CD4-positive, CD25-positive, alpha-beta regulatory T cell (primary cell): ENCODE measurements at regions not wholly inside any gene's neighbourhood (a gene's known extent, or its start where the extent isn't known, plus 50 kb on each side); places are given as distances from the start of the nearest gene placed in this dataset.

Experiments used
- ATAC-seq, 2 donors: fragments of 150-1000 bp; cut with Tn5 transposase; one replicate each; pipeline ENCODE4 v1.10.0; 2021; ENCODE audit warnings: low read depth in 2 of 2, moderate number of reproducible peaks in 2 of 2, moderate library complexity in 1 of 2
- DNase-seq, 3 donors: peaks; one replicate each; pipeline versions ENCODE4 v3.0.0 to v3.0.0-alpha.2; 2012 to 2022; ENCODE audit warnings: mixed read lengths in 1 of 3
- H3K27ac ChIP-seq: one replicate; pipeline ENCODE4 v1.7.0; 2013; ENCODE audit warnings: mild to moderate bottlenecking, low read length; ENCODE audit not compliant: insufficient read depth, poor library complexity, severe bottlenecking
- H3K27me3 ChIP-seq: one replicate; pipeline ENCODE4 v1.7.0; 2013; ENCODE audit warnings: low read length; ENCODE audit not compliant: control insufficient read depth, insufficient read depth
- H3K36me3 ChIP-seq: one replicate; pipeline ENCODE4 v1.7.0; 2013; ENCODE audit warnings: mild to moderate bottlenecking, low read length, moderate library complexity; ENCODE audit not compliant: control insufficient read depth, insufficient read depth
- H3K4me1 ChIP-seq: 2 replicates; pipeline ENCODE4 v1.7.0; 2013; ENCODE audit warnings: mild to moderate bottlenecking, low read length; ENCODE audit not compliant: insufficient read depth, control insufficient read depth, poor library complexity, severe bottlenecking
- H3K4me3 ChIP-seq: one replicate; pipeline ENCODE4 v1.7.0; 2013; ENCODE audit warnings: low read depth, mild to moderate bottlenecking, low read length, moderate library complexity
- H3K9me3 ChIP-seq, 2 experiments: 1 replicate in 1 of 2; 2 replicates in 1 of 2; pipeline ENCODE4 v1.7.0; 2013; ENCODE audit warnings: low read length in 2 of 2, mild to moderate bottlenecking in 1 of 2, moderate library complexity in 1 of 2; ENCODE audit not compliant: control insufficient read depth in 2 of 2
- H3K27ac Mint-ChIP-seq, 3 donors: one replicate each; pipeline ENCODE4 v1.8.0; 2020 to 2022; ENCODE audit warnings: mild to moderate bottlenecking in 3 of 3, mixed read lengths in 3 of 3, moderate library complexity in 2 of 3
- H3K27me3 Mint-ChIP-seq: one replicate; pipeline ENCODE4 v1.8.0; 2022; ENCODE audit warnings: mild to moderate bottlenecking, mixed read lengths
- H3K36me3 Mint-ChIP-seq: one replicate; pipeline ENCODE4 v1.8.0; 2020; ENCODE audit warnings: mixed read lengths
- H3K4me1 Mint-ChIP-seq, 4 donors: one replicate each; pipeline ENCODE4 v1.8.0; 2020 to 2022; ENCODE audit warnings: mixed read lengths in 4 of 4, mild to moderate bottlenecking in 1 of 4
- H3K4me3 Mint-ChIP-seq, 4 donors: one replicate each; pipeline ENCODE4 v1.8.0; 2020 to 2022; ENCODE audit warnings: mild to moderate bottlenecking in 4 of 4, mixed read lengths in 4 of 4, moderate library complexity in 3 of 4
- H3K9me3 Mint-ChIP-seq, 7 donors: one replicate each; pipeline ENCODE4 v1.8.0; 2020 to 2022; ENCODE audit warnings: mixed read lengths in 7 of 7, mild to moderate bottlenecking in 3 of 7, moderate library complexity in 2 of 7

- no peaks in the 10 kb centered on the region for H3K36me3 Mint-ChIP-seq
- Histone ChIP-seq H3K27ac (no peak overlapping the region), H3K4me1 (no peaks in the 10 kb centered on the region), H3K36me3 (no peaks in the 10 kb centered on the region), H3K9me3 (no peaks in the 10 kb centered on the region), H3K4me3 (no peak overlapping the region), H3K27me3 (no peaks in the 10 kb centered on the region)
- peaks cover 0 to 22% (median 3%) of the 10 kb centered on the region in 7 donors for H3K9me3 Mint-ChIP-seq
- H3K4me3 Mint-ChIP-seq: no peak overlapping the region
- no peak overlapping the region for H3K27ac Mint-ChIP-seq
- no peak for ATAC-seq
- no peaks in the 10 kb centered on the region for H3K27me3 Mint-ChIP-seq
- no peak for DNase-seq
- no peaks in the 10 kb centered on the region for H3K4me1 Mint-ChIP-seq
Observed at GRCh38 chr20:7703551-7703961, 236.7 kb downstream of the HAO1 start.

DNA sequence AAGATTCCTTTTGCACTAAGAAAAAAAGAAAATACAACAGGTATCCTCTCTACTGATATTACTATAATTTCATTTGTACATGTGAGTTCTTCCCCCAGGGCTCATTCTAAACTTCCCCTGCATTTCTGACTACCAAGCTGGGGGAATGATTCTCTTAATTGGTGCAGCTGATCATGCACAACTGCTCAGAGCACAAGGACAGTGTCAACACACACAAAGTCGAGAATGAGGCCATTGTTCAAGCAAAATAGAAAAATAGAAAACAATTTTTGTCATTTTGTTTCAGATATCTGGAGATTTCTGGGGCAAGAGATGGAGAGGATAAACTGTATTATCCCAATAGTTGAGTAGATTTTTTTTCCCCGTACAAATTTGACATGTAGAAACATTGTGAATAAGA lies 236.3 kb downstream of the HAO1 start:
- Mint-ChIP-seq H3K4me3 (no peak overlapping the region), H3K4me1 (no peaks in the 10 kb centered on the region), H3K27ac (no peak overlapping the region), H3K27me3 (no peaks in the 10 kb centered on the region), H3K9me3 (peaks cover 0 to 22% (median 3%) of the 10 kb centered on the region in 7 donors), H3K36me3 (no peaks in the 10 kb centered on the region)
- Histone ChIP-seq H3K4me1 (no peaks in the 10 kb centered on the region), H3K4me3 (no peak overlapping the region), H3K27ac (no peak overlapping the region), H3K36me3 (no peaks in the 10 kb centered on the region), H3K27me3 (no peaks in the 10 kb centered on the region), H3K9me3 (no peaks in the 10 kb centered on the region)
- no peak for ATAC-seq
- no peak for DNase-seq

DNA sequence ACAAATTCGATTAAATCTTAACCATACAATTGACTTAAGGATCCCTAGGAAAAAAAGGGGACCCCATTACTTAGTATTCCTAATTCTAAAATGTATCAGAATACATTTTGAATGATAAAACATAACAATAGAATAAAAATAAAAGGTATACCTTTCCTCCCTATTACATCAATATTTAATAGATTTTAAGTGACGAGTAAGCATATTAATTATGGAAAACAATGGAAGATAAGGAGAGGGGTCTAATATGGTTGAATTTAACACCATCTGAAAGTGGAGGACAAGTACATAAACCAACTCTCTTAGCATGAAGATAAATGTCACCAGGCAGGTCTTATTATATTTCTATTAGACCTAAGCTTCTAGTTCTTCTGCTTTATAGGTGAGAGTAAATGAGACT lies 232.1 kb downstream of the HAO1 start:
- Mint-ChIP-seq H3K27ac (no peak overlapping the region), H3K36me3 (no peaks in the 10 kb centered on the region), H3K4me1 (no peaks in the 10 kb centered on the region), H3K27me3 (no peaks in the 10 kb centered on the region), H3K9me3 (peaks cover 2 to 18% (median 4%) of the 10 kb centered on the region in 7 donors), H3K4me3 (no peak overlapping the region)
- H3K9me3 ChIP-seq: no peaks in the 10 kb centered on the region
- ATAC-seq (no peak), DNase-seq (no peak)
- no peaks in the 10 kb centered on the region for H3K27me3 ChIP-seq
- H3K4me1 ChIP-seq: no peaks in the 10 kb centered on the region
- H3K27ac ChIP-seq: no peak overlapping the region
- H3K4me3 ChIP-seq: no peak overlapping the region
- no peaks in the 10 kb centered on the region for H3K36me3 ChIP-seq

GRCh38 chr20:7708782-7709181 lies 231.5 kb downstream of the HAO1 start:
- Histone ChIP-seq H3K27ac (no peak overlapping the region), H3K27me3 (no peaks in the 10 kb centered on the region), H3K36me3 (no peaks in the 10 kb centered on the region), H3K4me3 (no peak overlapping the region), H3K4me1 (no peaks in the 10 kb centered on the region), H3K9me3 (no peaks in the 10 kb centered on the region)
- Mint-ChIP-seq H3K4me1 (no peaks in the 10 kb centered on the region), H3K4me3 (no peak overlapping the region), H3K27me3 (no peaks in the 10 kb centered on the region), H3K36me3 (no peaks in the 10 kb centered on the region), H3K9me3 (peaks cover 2 to 18% (median 4%) of the 10 kb centered on the region in 7 donors), H3K27ac (no peak overlapping the region)
- no peak for ATAC-seq
- no peak for DNase-seq

DNA sequence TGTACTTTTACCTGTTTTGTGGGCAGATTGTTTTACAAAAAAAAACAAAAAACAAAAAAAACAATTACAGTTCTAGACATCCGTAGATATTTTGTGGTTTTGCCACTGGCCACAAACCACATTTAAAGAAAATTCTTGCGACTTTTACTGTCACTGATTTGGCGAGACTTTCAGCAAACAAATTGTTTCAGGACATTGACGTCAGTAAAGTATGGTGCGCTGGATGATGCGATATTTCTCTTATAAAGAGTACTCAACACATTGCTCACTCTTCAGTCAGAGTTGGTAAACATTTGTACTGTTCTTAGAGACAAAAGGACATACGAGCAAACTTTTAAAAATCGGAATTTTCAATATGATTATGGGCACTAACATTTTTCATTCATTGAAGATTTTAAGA lies 229.8 kb downstream of the HAO1 start:
- no peaks in the 10 kb centered on the region for H3K4me1 Mint-ChIP-seq
- no peak overlapping the region for H3K27ac Mint-ChIP-seq
- H3K36me3 ChIP-seq: no peaks in the 10 kb centered on the region
- H3K4me3 ChIP-seq: no peak overlapping the region
- peaks cover 2 to 14% (median 3%) of the 10 kb centered on the region in 7 donors for H3K9me3 Mint-ChIP-seq
- H3K27me3 ChIP-seq: no peaks in the 10 kb centered on the region
- H3K9me3 ChIP-seq: no peaks in the 10 kb centered on the region
- no peak overlapping the region for H3K4me3 Mint-ChIP-seq
- H3K36me3 Mint-ChIP-seq: no peaks in the 10 kb centered on the region
- H3K27me3 Mint-ChIP-seq: no peaks in the 10 kb centered on the region
- H3K27ac ChIP-seq: no peak overlapping the region
- H3K4me1 ChIP-seq: no peaks in the 10 kb centered on the region
- ATAC-seq (no peak), DNase-seq (no peak)

- no peak overlapping the region for H3K27ac Mint-ChIP-seq
- no peak overlapping the region for H3K4me3 ChIP-seq
- ATAC-seq: no peak
Observed at GRCh38 chr20:7712661-7713060, 227.6 kb downstream of the HAO1 start.

DNA sequence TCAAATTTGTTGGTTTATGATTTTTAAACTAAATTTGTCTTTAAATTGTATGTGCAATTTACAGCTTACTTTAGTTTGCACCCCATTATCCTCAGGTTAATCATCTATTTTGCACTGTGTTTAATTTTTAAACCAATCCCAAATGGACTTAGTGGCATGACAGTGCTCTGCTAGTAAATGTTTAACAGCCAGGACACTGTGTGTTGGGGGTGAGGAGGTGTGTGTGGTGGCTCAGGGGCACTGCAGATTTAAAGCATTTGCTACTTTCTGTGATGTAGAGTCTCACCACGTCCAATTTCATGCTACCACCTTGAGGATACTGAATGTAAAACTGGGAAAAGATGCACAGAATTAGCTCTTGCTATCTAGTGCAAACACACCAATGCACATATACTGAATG lies 225.7 kb downstream of the HAO1 start:
- no peaks in the 10 kb centered on the region for H3K27me3 Mint-ChIP-seq
- H3K9me3 Mint-ChIP-seq: peaks cover 2 to 14% (median 5%) of the 10 kb centered on the region in 7 donors
- Histone ChIP-seq H3K9me3 (no peaks in the 10 kb centered on the region), H3K4me3 (no peak overlapping the region), H3K27me3 (no peaks in the 10 kb centered on the region), H3K27ac (no peak overlapping the region), H3K36me3 (no peaks in the 10 kb centered on the region), H3K4me1 (no peaks in the 10 kb centered on the region)
- H3K36me3 Mint-ChIP-seq: no peaks in the 10 kb centered on the region
- ATAC-seq (no peak), DNase-seq (no peak)
- H3K27ac Mint-ChIP-seq: no peak overlapping the region
- no peak overlapping the region for H3K4me3 Mint-ChIP-seq
- H3K4me1 Mint-ChIP-seq: no peaks in the 10 kb centered on the region

More at GRCh38 chr20:7712661-7713060, 227.6 kb downstream of the HAO1 start:
- Mint-ChIP-seq H3K9me3 (peaks cover 2 to 11% (median 4%) of the 10 kb centered on the region in 7 donors), H3K27me3 (no peaks in the 10 kb centered on the region), H3K4me1 (no peaks in the 10 kb centered on the region), H3K36me3 (no peaks in the 10 kb centered on the region), H3K4me3 (no peak overlapping the region)
- no peak overlapping the region for H3K27ac ChIP-seq
- H3K4me1 ChIP-seq: no peaks in the 10 kb centered on the region
- H3K36me3 ChIP-seq: no peaks in the 10 kb centered on the region
- no peak for DNase-seq
- H3K27me3 ChIP-seq: no peaks in the 10 kb centered on the region
- no peaks in the 10 kb centered on the region for H3K9me3 ChIP-seq

DNA sequence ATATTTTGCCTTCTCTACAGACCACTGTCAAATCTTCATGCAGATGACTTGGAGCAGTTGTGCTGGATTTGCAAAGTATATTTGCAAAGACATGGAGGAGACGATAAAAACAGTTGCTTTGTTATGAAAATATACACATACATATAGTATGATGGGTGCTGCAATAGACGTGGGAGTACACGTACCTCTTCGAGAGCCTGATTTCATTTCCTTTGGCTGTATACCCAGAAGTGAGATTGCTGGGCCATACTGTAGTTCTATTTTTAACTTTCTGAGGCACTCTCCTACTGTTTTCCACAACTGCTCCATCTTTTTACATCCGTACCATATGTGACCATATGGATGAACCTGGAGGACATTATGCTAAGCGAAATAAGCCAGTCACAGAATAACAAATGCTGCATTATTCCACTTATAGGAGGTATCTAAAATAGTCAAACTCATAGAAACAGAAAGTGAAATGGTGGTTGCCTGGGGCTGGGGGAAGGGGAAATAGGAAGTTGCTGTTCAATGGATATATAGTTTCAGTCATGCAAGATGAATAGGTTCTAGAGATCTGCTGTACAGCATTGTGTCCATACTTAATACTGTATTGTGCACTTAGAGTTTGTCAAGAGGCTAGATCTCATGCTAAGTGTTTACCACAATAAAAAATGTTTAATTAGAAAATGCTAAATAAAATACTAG lies 223.8 kb downstream of the HAO1 start:
- no peak overlapping the region for H3K4me3 Mint-ChIP-seq
- Histone ChIP-seq H3K4me3 (no peak overlapping the region), H3K27ac (no peak overlapping the region), H3K4me1 (no peaks in the 10 kb centered on the region), H3K27me3 (no peaks in the 10 kb centered on the region), H3K9me3 (peaks cover 0 to 3% of the 10 kb centered on the region in 2 experiments), H3K36me3 (no peaks in the 10 kb centered on the region)
- H3K27me3 Mint-ChIP-seq: no peaks in the 10 kb centered on the region
- H3K27ac Mint-ChIP-seq: no peak overlapping the region
- ATAC-seq: no peak
- peaks cover 2 to 11% (median 5%) of the 10 kb centered on the region in 7 donors for H3K9me3 Mint-ChIP-seq
- H3K4me1 Mint-ChIP-seq: no peaks in the 10 kb centered on the region
- no peak for DNase-seq
- H3K36me3 Mint-ChIP-seq: no peaks in the 10 kb centered on the region
